SK-N-SH (cell line): ENCODE measurements at regions not wholly inside any gene's neighbourhood (a gene's known extent, or its start where the extent isn't known, plus 50 kb on each side); places are given as distances from the start of the nearest gene placed in this dataset.

ENCODE experiments used
- CTCF ChIA-PET: fragments of 300-600, 350-600 bp; formaldehyde crosslinking; extraction: SDS; loops from one replicate; lab custom pipeline; 2021; lab: Yijun Ruan, JAX
- POLR2A ChIA-PET: fragments of 350-600 bp; sonication (Branson Sonifier 250); formaldehyde crosslinking; extraction: SDS; loops from one replicate; lab custom pipeline; 2020; ENCODE audit warnings: antibody characterized with exemption, inconsistent platforms; lab: Yijun Ruan, JAX
- DNase-seq: peaks from one replicate; pipeline ENCODE4 v3.0.0; 2012
- H2AFZ ChIP-seq: fragments of 200-600 bp; sonication (generic); 2 replicates; pipeline ENCODE4 v1.8.1; 2016; ENCODE audit warnings: antibody characterized with exemption, mild to moderate bottlenecking, low read depth
- H3F3A ChIP-seq: fragments of 200-600 bp; sonication (generic); replicated peaks from 2 replicates; pipeline ENCODE3; 2016; ENCODE audit warnings: antibody characterized with exemption, mild to moderate bottlenecking; ENCODE audit not compliant: insufficient read depth
- H3K27ac ChIP-seq, 2 experiments: fragments of 200-500 bp in 1 of 2; fragments of 200-600 bp in 1 of 2; sonication (Bioruptor generic) in 1 of 2; sonication (generic), shearing (Covaris generic) in 1 of 2; 2 replicates each; pipeline versions ENCODE4 v1.5.1 to v1.6.1; 2014 to 2016; ENCODE audit warnings: low read depth in 2 of 2, inconsistent platforms in 1 of 2, low read length in 1 of 2, mild to moderate bottlenecking in 1 of 2, mixed read lengths in 1 of 2
- H3K27me3 ChIP-seq: fragments of 200-600 bp; sonication (generic), shearing (Covaris generic); 2 replicates; pipeline ENCODE4 v1.6.1; 2016; ENCODE audit warnings: mixed run types; ENCODE audit not compliant: insufficient read depth
- H3K36me3 ChIP-seq, 2 experiments: fragments of 200-500 bp in 1 of 2; fragments of 200-600 bp in 1 of 2; sonication (Bioruptor generic) in 1 of 2; sonication (generic) in 1 of 2; replicated peaks in 1 of 2; 2 replicates each; pipeline versions ENCODE3 to v1.5.1; 2014 to 2016; ENCODE audit warnings: low read length in 1 of 2, mild to moderate bottlenecking in 1 of 2; ENCODE audit not compliant: insufficient read depth in 2 of 2, control insufficient read depth in 1 of 2
- H3K4me1 ChIP-seq, 2 experiments: fragments of 200-500 bp in 1 of 2; fragments of 200-600 bp in 1 of 2; sonication (Bioruptor generic) in 1 of 2; sonication (generic), shearing (Covaris generic) in 1 of 2; 2 replicates each; pipeline versions ENCODE4 v1.5.1 to v1.6.1; 2014 to 2016; ENCODE audit warnings: low read depth in 1 of 2, low read length in 1 of 2, mixed run types in 1 of 2; ENCODE audit not compliant: insufficient read depth in 2 of 2, control insufficient read depth in 1 of 2
- H3K4me2 ChIP-seq: fragments of 200-600 bp; sonication (generic), shearing (Covaris generic); 2 replicates; pipeline ENCODE4 v1.6.1; 2017; ENCODE audit warnings: mixed run types
- H3K4me3 ChIP-seq, 2 experiments: fragments of 200-500 bp in 1 of 2; fragments of 200-600 bp in 1 of 2; sonication (Bioruptor generic) in 1 of 2; sonication (generic), shearing (Covaris generic) in 1 of 2; 2 replicates each; pipeline versions ENCODE4 v1.5.1 to v1.8.1; 2014 to 2016; ENCODE audit warnings: low read depth in 2 of 2, inconsistent platforms in 1 of 2, low read length in 1 of 2, mild to moderate bottlenecking in 1 of 2, mixed read lengths in 1 of 2, moderate library complexity in 1 of 2
- H3K79me2 ChIP-seq: fragments of 200-600 bp; sonication (generic); 2 replicates; pipeline ENCODE4 v1.8.1; 2017; ENCODE audit warnings: mild to moderate bottlenecking; ENCODE audit not compliant: insufficient read depth
- H3K9ac ChIP-seq: fragments of 200-600 bp; sonication (generic); 2 replicates; pipeline ENCODE4 v1.6.1; 2017; ENCODE audit warnings: mixed run types
- H3K9me2 ChIP-seq: fragments of 200-600 bp; sonication (generic); 2 replicates; pipeline ENCODE4 v1.6.1; 2017; ENCODE audit warnings: mixed run types
- H3K9me3 ChIP-seq: fragments of 200-600 bp; sonication (generic); 2 replicates; pipeline ENCODE4 v1.6.1; 2017; ENCODE audit warnings: mixed run types, mild to moderate bottlenecking, moderate library complexity
- H4K20me1 ChIP-seq: fragments of 200-600 bp; sonication (generic); 2 replicates; pipeline ENCODE4 v1.6.1; 2017; ENCODE audit warnings: mild to moderate bottlenecking, mixed run types; ENCODE audit not compliant: insufficient read depth
- CHD2 ChIP-seq: fragments of 150-350 bp; IDR thresholded peaks from 2 replicates; pipeline ENCODE4 v1.6.1; 2018; ENCODE audit warnings: low read length; ENCODE audit not compliant: partially characterized antibody
- ELF1 ChIP-seq: IDR thresholded peaks from 2 replicates; pipeline ENCODE4 v1.4.0; 2012
- EZH2phosphoT487 ChIP-seq: fragments of 200-600 bp; sonication (generic); IDR thresholded peaks from 2 replicates; pipeline ENCODE4 v1.6.1; 2017; ENCODE audit warnings: low read depth, mixed run types, mild to moderate bottlenecking, antibody characterized with exemption, moderate library complexity, borderline replicate concordance
- FOSL2 ChIP-seq: IDR thresholded peaks from 2 replicates; pipeline ENCODE4 v1.4.0; 2012; ENCODE audit warnings: low read depth, mild to moderate bottlenecking, moderate library complexity, borderline replicate concordance
- FOXM1 ChIP-seq: IDR thresholded peaks from 2 replicates; pipeline ENCODE4 v1.4.0; 2012; ENCODE audit warnings: low read depth, mild to moderate bottlenecking
- GABPA ChIP-seq: IDR thresholded peaks from 2 replicates; pipeline ENCODE4 v1.4.0; 2012; ENCODE audit warnings: low read depth, mild to moderate bottlenecking
- JUND ChIP-seq: IDR thresholded peaks from 2 replicates; pipeline ENCODE4 v1.4.0; 2012
- MEF2A ChIP-seq: IDR thresholded peaks from 2 replicates; pipeline ENCODE4 v1.4.0; 2012; ENCODE audit warnings: low read depth, borderline replicate concordance
- MXI1 ChIP-seq: IDR thresholded peaks from 2 replicates; pipeline ENCODE4 v1.6.1; 2012; ENCODE audit warnings: mild to moderate bottlenecking, low read depth, low read length, improper control_type of control experiment
- POLR2AphosphoS5 ChIP-seq: IDR thresholded peaks from 2 replicates; pipeline ENCODE4 v1.6.1; 2012; ENCODE audit warnings: low read depth, low read length
- RCOR1 ChIP-seq: fragments of 150-350 bp; IDR thresholded peaks from 2 replicates; pipeline ENCODE4 v1.6.1; 2017; ENCODE audit warnings: antibody characterized with exemption, low read length
- RFX5 ChIP-seq: IDR thresholded peaks from 2 replicates; pipeline ENCODE4 v1.6.1; 2012; ENCODE audit warnings: mild to moderate bottlenecking, improper control_type of control experiment, low read length
- SMC3 ChIP-seq: IDR thresholded peaks from 2 replicates; pipeline ENCODE4 v1.6.1; 2012; ENCODE audit warnings: low read depth, low read length, improper control_type of control experiment
- TAF1 ChIP-seq: IDR thresholded peaks from 2 replicates; pipeline ENCODE4 v1.6.1; 2012; ENCODE audit warnings: low read depth, mild to moderate bottlenecking, low read length, moderate library complexity, borderline replicate concordance
- TCF12 ChIP-seq: IDR thresholded peaks from 2 replicates; pipeline ENCODE4 v1.4.0; 2012
- YY1 ChIP-seq: IDR thresholded peaks from 2 replicates; pipeline ENCODE4 v1.4.0; 2012; ENCODE audit warnings: low read depth, mild to moderate bottlenecking
- WGBS: methylation state at CpG from one replicate; pipeline ENCODE4 v1.1.6; 2017; ENCODE audit warnings: low lambda C conversion rate; 5-methylcytosine and 5-hydroxymethylcytosine counted together
- TF ChIP-seq, protein P1 (sequence below): IDR thresholded peaks from 2 replicates; pipeline ENCODE4; 2012
- TF ChIP-seq, protein P2 (sequence below): IDR thresholded peaks from 2 replicates; pipeline ENCODE4 v1.4.0; 2012; ENCODE audit warnings: low read depth
- TF ChIP-seq, protein P3 (sequence below): fragments of 150-350 bp; IDR thresholded peaks from 2 replicates; pipeline ENCODE4 v1.6.1; 2016; ENCODE audit warnings: mild to moderate bottlenecking, low read depth, low read length
- TF ChIP-seq, protein P4 (sequence below): fragments of 150-350 bp; IDR thresholded peaks from 2 replicates; pipeline ENCODE4 v1.6.1; 2017; ENCODE audit warnings: antibody characterized with exemption, low read length, low read depth, borderline replicate concordance

DNA sequence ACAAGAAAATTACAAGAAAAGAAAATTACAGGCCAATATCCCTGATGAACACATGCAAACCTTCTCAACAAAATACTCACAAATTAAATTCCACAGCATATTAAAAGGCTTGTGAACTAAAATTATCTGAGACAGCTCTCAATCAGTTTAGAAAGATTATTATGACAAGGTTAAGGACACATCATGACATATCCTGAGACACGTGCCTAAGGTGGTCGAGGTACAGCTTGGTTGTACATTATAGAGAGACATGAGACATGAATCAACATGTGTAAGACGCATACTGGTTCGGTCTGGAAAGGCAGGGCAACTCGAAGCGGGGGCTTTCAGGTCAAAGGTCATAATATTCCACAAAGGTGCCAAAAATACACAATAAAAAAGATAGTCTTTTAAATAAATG lies 598.3 kb upstream of the REG3G start:
- DNase-seq, result no peak
- TF ChIP-seq RFX5 (no peak), YY1 (no peak), JUND (no peak), MEF2A (no peak), TCF12 (no peak), RCOR1 (no peak), FOXM1 (no peak), CHD2 (no peak), MXI1 (no peak), FOSL2 (no peak), TAF1 (no peak), SMC3 (no peak), EZH2phosphoT487 (no peak), POLR2AphosphoS5 (no peak), GABPA (no peak), ELF1 (no peak)
- TF ChIP-seq, protein P1, sequence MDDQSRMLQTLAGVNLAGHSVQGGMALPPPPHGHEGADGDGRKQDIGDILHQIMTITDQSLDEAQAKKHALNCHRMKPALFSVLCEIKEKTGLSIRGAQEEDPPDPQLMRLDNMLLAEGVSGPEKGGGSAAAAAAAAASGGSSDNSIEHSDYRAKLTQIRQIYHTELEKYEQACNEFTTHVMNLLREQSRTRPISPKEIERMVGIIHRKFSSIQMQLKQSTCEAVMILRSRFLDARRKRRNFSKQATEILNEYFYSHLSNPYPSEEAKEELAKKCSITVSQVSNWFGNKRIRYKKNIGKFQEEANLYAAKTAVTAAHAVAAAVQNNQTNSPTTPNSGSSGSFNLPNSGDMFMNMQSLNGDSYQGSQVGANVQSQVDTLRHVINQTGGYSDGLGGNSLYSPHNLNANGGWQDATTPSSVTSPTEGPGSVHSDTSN, result no peak
- TF ChIP-seq, protein P2, sequence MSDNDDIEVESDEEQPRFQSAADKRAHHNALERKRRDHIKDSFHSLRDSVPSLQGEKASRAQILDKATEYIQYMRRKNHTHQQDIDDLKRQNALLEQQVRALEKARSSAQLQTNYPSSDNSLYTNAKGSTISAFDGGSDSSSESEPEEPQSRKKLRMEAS, result no peak
- TF ChIP-seq, protein P3, sequence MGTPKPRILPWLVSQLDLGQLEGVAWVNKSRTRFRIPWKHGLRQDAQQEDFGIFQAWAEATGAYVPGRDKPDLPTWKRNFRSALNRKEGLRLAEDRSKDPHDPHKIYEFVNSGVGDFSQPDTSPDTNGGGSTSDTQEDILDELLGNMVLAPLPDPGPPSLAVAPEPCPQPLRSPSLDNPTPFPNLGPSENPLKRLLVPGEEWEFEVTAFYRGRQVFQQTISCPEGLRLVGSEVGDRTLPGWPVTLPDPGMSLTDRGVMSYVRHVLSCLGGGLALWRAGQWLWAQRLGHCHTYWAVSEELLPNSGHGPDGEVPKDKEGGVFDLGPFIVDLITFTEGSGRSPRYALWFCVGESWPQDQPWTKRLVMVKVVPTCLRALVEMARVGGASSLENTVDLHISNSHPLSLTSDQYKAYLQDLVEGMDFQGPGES, result no peak
- TF ChIP-seq, protein P4, sequence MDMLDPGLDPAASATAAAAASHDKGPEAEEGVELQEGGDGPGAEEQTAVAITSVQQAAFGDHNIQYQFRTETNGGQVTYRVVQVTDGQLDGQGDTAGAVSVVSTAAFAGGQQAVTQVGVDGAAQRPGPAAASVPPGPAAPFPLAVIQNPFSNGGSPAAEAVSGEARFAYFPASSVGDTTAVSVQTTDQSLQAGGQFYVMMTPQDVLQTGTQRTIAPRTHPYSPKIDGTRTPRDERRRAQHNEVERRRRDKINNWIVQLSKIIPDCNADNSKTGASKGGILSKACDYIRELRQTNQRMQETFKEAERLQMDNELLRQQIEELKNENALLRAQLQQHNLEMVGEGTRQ, result no peak
- H3K4me3 ChIP-seq, result no peak overlapping the region
- ChIA-PET POLR2A (no interaction called here), CTCF (no interaction called here)
- H3K27me3 ChIP-seq, result no peaks in the 10 kb centered on the region
- no peaks in the 10 kb centered on the region for H3K4me1 ChIP-seq
- no peaks in the 10 kb centered on the region for H3F3A ChIP-seq
- no peaks in the 10 kb centered on the region for H3K9me3 ChIP-seq
- H2AFZ ChIP-seq, result no peak overlapping the region
- 39% methylated on average over 6 of the region's 6 CpGs for WGBS
- no peaks in the 10 kb centered on the region for H4K20me1 ChIP-seq
- H3K9me2 ChIP-seq, result no peaks in the 10 kb centered on the region
- H3K27ac ChIP-seq, result no peak overlapping the region
- no peak overlapping the region for H3K4me2 ChIP-seq
- no peaks in the 10 kb centered on the region for H3K79me2 ChIP-seq
- no peaks in the 10 kb centered on the region for H3K36me3 ChIP-seq
- H3K9ac ChIP-seq, result no peak overlapping the region
